ENCODE measurements at regions not wholly inside any gene's neighbourhood (a gene's known extent, or its start where the extent isn't known, plus 50 kb on each side); places are given as distances from the start of the nearest gene placed in this dataset.
"Not testable (repeated sequence)": the region's sequence is repeated elsewhere in the genome, so short reads cannot be mapped to it uniquely, and the experiment has no call there.

GRCh38 chr12:80000831-80001230 is 65.9 kb upstream of the PPP1R12A start:
- DNase-seq: no peak
- Mint-ChIP-seq H3K36me3 (ENCODE audit: insufficient read depth, unreplicated experiment) (no peaks in the 10 kb centered on the region), H3K9me3 (ENCODE audit: low read depth, unreplicated experiment) (no peaks in the 10 kb centered on the region), H3K27ac (ENCODE audit: unreplicated experiment) (peak overlapping the region; percentile 27), H3K27me3 (ENCODE audit: unreplicated experiment) (no peaks in the 10 kb centered on the region), H3K4me3 (ENCODE audit: low read depth, unreplicated experiment) (no peak overlapping the region), H3K4me1 (ENCODE audit: low read depth, unreplicated experiment) (peaks cover 23% of the 10 kb centered on the region)
- intact Hi-C loops (cut with micrococcal nuclease; ENCODE audit: unreplicated experiment): no loop called here
- no TSS peak for BruUV-seq (replicated peaks)
- CTCF ChIA-PET: no interaction called here
- TF ChIP-seq CTCF (IDR thresholded peaks at IDR 0.05; ENCODE audit: unreplicated experiment): no peak

- TF ChIP-seq CTCF (IDR thresholded peaks at IDR 0.05; ENCODE audit: unreplicated experiment): no peak
Observed at GRCh38 chr12:79998554-79998953, 63.7 kb upstream of the PPP1R12A start.

GRCh38 chr12:79997096-79997791 is 62.3 kb upstream of the PPP1R12A start:
- Mint-ChIP-seq H3K4me3 (ENCODE audit: low read depth, unreplicated experiment) (no peak overlapping the region), H3K36me3 (ENCODE audit: insufficient read depth, unreplicated experiment) (no peaks in the 10 kb centered on the region), H3K27me3 (ENCODE audit: unreplicated experiment) (no peaks in the 10 kb centered on the region), H3K4me1 (ENCODE audit: low read depth, unreplicated experiment) (peaks cover 23% of the 10 kb centered on the region), H3K27ac (ENCODE audit: unreplicated experiment) (no peak overlapping the region), H3K9me3 (ENCODE audit: low read depth, unreplicated experiment) (no peaks in the 10 kb centered on the region)
- DNase-seq: no peak
- BruUV-seq (replicated peaks): no TSS peak
- CTCF ChIA-PET: no interaction called here
- intact Hi-C loops (cut with micrococcal nuclease; ENCODE audit: unreplicated experiment): no loop called here
- TF ChIP-seq CTCF (IDR thresholded peaks at IDR 0.05; ENCODE audit: unreplicated experiment): no peak

More at GRCh38 chr12:79998554-79998953, 63.7 kb upstream of the PPP1R12A start:
- no TSS peak for BruUV-seq (replicated peaks)
- H3K9me3 Mint-ChIP-seq (ENCODE audit: low read depth, unreplicated experiment): no peaks in the 10 kb centered on the region
- intact Hi-C loops (cut with micrococcal nuclease; ENCODE audit: unreplicated experiment): no loop called here
- DNase-seq: no peak
- no peaks in the 10 kb centered on the region for H3K27me3 Mint-ChIP-seq (ENCODE audit: unreplicated experiment)
- no peaks in the 10 kb centered on the region for H3K36me3 Mint-ChIP-seq (ENCODE audit: insufficient read depth, unreplicated experiment)
- peaks cover 23% of the 10 kb centered on the region for H3K4me1 Mint-ChIP-seq (ENCODE audit: low read depth, unreplicated experiment)
- no peak overlapping the region for H3K4me3 Mint-ChIP-seq (ENCODE audit: low read depth, unreplicated experiment)
- H3K27ac Mint-ChIP-seq (ENCODE audit: unreplicated experiment): no peak overlapping the region
- CTCF ChIA-PET: no interaction called here

- CTCF ChIA-PET: interaction anchor here (0.6 kb wide), 1 partner anchor 47 kb away, joined by 4 read pairs; no protein-coding TSS in a partner anchor
- BruUV-seq (replicated peaks); H3K9me3 Mint-ChIP-seq (ENCODE audit: low read depth, unreplicated experiment); H3K4me3 Mint-ChIP-seq (ENCODE audit: low read depth, unreplicated experiment); H3K27ac Mint-ChIP-seq (ENCODE audit: unreplicated experiment); DNase-seq; H3K4me1 Mint-ChIP-seq (ENCODE audit: low read depth, unreplicated experiment); H3K27me3 Mint-ChIP-seq (ENCODE audit: unreplicated experiment); intact Hi-C loops (cut with micrococcal nuclease; ENCODE audit: unreplicated experiment); H3K36me3 Mint-ChIP-seq (ENCODE audit: insufficient read depth, unreplicated experiment): not testable (repeated sequence)
Observed at GRCh38 chr12:79995385-79996084, 60.6 kb upstream of the PPP1R12A start.
